ENCODE measurements at regions not wholly inside any gene's neighbourhood (a gene's known extent, or its start where the extent isn't known, plus 50 kb on each side); places are given as distances from the start of the nearest gene placed in this dataset.

GRCh38 chr10:109245821-109246220 is 677.5 kb downstream of the XPNPEP1 start:
- TF ChIP-seq CTCF (IDR thresholded peaks at IDR 0.05) (no peak), POLR2A (IDR thresholded peaks at IDR 0.05) (no peak)

Measured in heart left ventricle (tissue), 13 donors.